Urothelium cell line (cell line): ENCODE measurements at regions not wholly inside any gene's neighbourhood (a gene's known extent, or its start where the extent isn't known, plus 50 kb on each side); places are given as distances from the start of the nearest gene placed in this dataset.

Experiments used
- DNase-seq: peaks from one replicate; pipeline ENCODE4 v3.0.0; 2011; ENCODE audit warnings: low spot score, mixed read lengths
- FAIRE-seq: peaks from 2 replicates; lab custom pipeline; 2011; peaks lifted over from hg19 to GRCh38; lab: Jason Lieb, UNC

DNA sequence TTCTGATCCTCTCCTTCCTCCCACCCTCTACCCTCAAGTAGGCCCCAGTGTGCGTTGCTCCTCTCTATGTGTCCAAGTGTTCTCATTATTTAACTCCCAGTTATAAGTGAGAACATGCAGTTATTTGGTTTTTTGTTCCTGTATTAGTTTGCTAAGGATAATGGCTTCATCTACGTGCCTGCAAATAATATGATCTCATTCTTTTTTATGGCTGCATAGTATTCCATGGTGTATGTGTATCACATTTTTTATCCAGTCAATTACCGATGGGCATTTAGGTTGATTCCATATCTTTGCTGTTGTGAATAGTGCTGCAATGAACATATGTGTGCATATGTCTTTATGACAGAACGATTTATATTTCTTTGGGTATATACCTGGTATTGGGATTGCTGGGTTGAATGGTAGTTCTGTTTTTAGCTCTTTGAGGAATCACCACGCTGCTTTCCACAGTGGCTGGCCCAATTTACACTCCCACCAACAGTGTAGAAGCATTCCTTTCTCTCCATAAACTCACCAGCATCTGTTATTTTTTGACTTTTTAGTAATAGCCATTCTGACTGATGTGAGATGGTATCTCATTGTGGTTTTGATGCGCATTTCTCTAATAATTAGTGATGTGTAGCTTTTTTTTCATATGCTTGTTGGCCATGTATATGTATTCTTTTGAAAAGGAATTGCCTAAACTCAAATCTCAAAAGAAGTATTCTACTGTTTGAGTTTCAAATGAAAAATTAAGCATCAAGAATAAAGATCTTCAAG lies 116.9 kb downstream of the ETS2 start:
- FAIRE-seq (no peak), DNase-seq (no peak)

GRCh38 chr21:38921511-38922251 lies 116.0 kb downstream of the ETS2 start:
- DNase-seq (no peak), FAIRE-seq (no peak)

DNA sequence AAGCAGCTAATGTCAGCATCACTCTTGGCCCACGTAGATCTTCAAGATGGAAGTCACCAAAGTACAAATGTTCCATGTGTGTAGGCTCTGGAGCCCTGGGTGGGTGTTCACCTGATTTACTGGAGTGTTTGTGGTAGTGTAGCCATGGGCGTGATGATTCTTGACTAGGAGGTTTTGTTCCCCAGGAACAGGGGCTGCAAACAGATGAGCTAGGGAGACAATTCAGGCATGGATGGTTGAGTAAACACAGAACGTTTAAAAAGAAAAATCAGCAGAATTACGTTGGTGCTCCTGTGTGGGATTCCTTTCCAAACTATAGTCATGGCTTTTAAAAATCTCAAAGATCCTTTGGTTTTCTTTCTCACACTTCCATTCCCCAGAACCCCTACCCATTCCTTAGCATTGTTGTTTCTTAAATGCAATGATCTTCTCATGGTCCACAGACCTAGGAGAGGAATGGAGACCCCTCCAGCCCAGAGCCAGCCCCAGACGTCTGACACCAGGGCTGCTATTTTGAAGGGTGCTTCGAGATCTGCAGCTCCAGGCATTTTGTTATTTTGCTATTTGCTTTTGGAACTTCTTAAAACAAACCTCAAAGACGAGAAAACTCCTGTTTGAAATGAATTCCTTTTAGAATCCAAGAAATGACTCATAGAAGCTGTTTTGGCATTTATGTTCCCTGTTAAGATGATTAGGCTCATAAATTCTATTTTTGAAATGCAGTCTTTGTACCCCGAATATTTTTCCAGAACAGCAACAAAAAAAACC lies 115.1 kb downstream of the ETS2 start:
- FAIRE-seq (no peak), DNase-seq (no peak)

DNA sequence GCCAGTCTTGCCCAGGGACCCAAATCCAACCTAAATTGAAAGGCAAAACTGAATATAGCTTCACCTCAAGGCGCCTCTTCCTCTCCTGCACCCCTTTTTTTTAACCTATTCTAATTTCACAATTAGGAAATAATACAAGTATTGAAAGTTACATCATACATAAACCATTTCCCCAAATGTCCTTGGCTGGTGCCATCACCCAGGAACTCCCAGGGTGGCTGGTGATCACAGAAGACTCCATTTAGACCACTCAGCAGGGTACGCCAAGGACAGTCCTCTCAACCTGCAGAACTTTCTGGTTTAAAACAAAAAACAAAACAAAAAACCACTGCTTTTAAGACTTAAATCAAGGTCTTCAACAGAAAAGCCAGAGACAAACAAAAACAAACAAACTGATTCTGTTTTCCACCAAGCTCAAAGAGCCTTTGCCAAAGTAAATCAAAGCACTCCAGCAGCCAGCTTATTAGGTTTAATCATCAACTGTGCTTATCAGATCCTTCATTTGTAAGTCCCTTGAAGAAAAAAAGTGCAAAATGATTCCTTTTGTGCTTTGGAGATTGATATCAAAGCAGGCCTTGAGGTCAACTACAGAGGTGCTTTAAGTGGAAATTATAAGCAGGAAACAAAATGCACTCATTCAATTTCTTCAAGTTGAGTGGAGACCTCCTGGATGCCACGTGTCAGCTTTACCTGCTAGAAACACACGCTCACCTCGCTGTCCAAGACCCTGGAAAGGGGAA lies 113.0 kb downstream of the ETS2 start:
- no peak for DNase-seq
- no peak for FAIRE-seq

- DNase-seq: no peak
- no peak for FAIRE-seq
Measured at GRCh38 chr21:38917043-38917774, 111.5 kb downstream of the ETS2 start.

GRCh38 chr21:38916214-38916964 lies 110.7 kb downstream of the ETS2 start:
- FAIRE-seq (no peak), DNase-seq (no peak)

- FAIRE-seq (no peak), DNase-seq (no peak)
Measured at GRCh38 chr21:38915546-38915945, 109.8 kb downstream of the ETS2 start.

DNA sequence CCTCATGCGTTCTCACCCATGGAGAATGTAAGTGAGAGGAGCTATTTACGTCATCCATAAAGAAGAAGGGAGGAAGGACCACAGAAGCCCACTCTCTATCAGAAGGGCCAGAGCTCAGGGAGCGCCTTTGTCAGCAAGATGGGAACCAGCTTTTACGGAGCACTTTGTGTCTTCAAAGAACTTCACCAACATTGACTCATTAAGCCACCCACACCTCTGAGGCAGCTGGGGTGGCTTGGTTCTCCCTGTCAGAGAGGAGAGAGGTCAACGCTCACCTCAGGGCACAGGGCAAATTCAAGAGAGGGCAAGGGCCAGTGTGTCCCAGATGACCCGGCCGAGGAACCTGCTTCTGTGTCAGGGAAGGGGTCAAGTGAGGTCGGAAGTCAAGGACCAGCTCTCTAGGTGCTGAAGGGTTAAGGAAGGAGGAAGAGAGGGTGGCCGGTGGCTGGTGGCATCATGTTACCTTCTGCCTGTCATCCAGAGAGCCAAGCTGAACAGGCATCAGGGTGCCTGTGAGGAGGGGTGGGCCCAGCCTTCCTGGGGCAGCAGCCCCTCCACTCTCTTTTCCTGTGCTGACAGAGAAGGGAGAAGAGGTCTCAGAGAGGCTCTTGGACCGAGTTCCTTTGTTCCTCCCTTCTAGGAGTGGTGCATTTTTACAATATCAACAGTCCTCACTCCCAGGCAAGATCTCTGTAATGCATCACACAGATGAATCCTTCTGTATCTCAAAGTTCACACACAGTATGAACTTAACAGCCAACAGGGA lies 109.0 kb downstream of the ETS2 start:
- DNase-seq (no peak), FAIRE-seq (no peak)

GRCh38 chr21:38913893-38914527 lies 108.3 kb downstream of the ETS2 start:
- no peak for FAIRE-seq
- DNase-seq: no peak

DNA sequence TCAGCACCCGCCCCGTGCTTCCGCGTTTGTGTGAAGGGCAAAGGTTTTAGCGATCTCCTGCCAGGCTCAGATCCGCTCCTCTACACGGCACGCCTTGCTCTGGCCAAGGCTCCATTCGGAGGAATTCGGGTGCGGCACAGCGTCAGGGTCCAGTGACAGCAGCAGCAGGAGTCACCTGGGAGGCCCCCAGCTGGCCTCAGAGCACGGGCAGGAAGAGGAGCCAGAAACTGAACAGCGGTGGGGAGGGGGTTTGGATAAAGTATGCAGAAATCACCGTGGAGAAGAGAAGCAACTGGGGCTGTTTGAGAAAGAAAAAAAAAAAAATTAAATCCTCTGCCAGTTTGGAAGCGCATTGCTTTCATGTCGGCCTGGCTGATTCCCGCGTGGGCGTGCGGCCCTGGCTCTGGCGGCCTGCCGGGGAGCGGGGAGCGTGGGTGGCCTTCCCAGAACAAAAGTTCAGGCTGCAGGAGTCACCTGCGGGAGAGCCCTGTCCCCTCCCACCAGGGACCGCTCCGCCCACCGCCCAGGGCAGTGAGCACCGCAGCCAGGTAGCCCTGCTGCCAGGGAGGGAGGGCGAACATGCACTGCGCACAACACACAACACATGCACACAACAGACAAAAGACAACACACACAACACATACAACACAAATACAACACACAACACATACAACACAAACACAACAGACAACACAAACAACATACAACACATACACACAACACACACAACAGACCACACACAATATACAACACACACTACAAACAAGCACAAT lies 107.6 kb downstream of the ETS2 start:
- peak; percentile 48 for DNase-seq

DNA sequence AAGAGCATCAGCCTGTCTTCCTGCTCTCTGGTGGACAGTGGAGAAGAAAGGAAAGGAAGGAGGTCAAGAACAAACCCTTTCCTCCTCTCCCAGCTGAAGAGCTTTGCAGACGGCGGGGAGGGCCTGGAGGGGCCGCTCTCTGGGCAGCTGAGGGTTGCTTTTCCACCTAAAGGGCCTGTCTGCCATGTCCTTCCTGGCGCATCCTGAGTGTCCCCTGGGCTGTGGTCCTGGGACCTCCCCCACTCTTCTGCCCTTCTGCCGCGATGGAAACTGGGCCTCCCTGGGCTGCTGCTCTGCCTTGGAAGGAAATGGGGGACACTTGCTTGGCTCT lies 107.0 kb downstream of the ETS2 start:
- DNase-seq: no peak
- no peak for FAIRE-seq

More for the DNA sequence above, 107.6 kb downstream of the ETS2 start:
- no peak for FAIRE-seq

- FAIRE-seq: no peak
- DNase-seq: no peak
Measured at GRCh38 chr21:38912102-38912629, 106.4 kb downstream of the ETS2 start.

- no peak for FAIRE-seq
- no peak for DNase-seq
Measured at GRCh38 chr21:38911484-38912101, 105.9 kb downstream of the ETS2 start.

DNA sequence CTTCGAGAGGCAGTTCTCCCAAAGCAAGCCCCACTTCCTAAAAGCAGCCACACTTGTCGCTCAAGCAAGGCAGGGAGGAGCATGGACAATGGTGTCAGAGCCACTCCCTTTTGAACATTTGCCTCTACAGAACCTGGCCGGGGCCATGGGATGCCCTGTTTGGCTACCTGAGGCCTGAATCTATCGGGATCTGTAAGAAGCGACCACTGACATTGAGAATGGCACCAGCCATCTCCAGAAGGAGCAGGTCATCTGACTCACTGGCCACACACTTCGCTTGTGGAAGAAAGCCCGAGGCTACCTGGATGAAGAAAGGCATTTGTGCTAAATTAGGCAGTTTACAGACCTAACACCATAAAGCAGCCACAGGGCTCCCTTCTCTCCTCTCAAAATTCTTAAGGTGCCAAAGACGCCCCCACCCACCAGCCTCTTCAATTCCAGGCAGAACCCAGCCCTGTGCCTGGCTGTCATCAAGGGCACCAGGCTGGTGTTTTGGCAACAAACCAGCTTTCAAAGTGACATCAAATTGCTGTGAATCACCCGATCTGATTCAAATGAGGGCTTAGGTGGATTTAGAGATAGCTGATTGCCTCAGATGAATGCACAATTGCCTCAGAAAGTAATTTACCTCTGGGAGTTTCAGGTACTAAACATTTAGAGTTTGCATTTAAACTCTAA lies 104.8 kb downstream of the ETS2 start:
- no peak for FAIRE-seq
- DNase-seq: no peak

GRCh38 chr21:38909929-38910328 lies 104.2 kb downstream of the ETS2 start:
- no peak for FAIRE-seq

DNA sequence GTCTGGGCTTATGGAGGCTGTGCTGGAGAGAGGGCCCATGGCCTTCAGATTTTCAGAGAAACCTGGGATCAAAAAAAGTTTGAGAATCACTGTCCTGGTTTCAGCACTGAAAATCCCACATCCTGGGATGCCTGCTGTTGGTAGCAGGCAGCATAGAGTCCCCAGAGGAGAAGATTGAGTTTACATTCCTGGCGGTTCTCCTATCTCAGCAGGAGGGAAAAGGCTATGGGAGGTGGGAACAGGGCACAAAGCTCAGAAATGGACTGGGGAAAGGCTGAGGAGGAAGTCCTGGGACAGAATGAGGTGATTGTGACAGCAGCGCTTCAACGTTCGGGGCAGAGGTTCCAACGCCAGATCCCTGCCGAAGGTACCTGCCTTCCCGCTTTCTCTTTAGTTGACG lies 103.4 kb downstream of the ETS2 start:
- FAIRE-seq (no peak), DNase-seq (no peak)

More at GRCh38 chr21:38909929-38910328, 104.2 kb downstream of the ETS2 start:
- DNase-seq: no peak
